Testis (tissue), 2 donors: ENCODE measurements at regions not wholly inside any gene's neighbourhood (a gene's known extent, or its start where the extent isn't known, plus 50 kb on each side); places are given as distances from the start of the nearest gene placed in this dataset.

Experiments
- DNase-seq: peaks from one replicate; pipeline ENCODE4 v3.0.0-alpha.2; 2019
- H3K27ac ChIP-seq, 2 donors: fragments of 200-600 bp; sonication (generic); one replicate each; pipeline ENCODE4 v1.5.1; 2019
- H3K27me3 ChIP-seq: fragments of 200-600 bp; sonication (generic); one replicate; pipeline ENCODE4 v1.5.1; 2019
- H3K36me3 ChIP-seq: fragments of 200-600 bp; sonication (generic); one replicate; pipeline ENCODE4 v1.5.1; 2017; ENCODE audit warnings: low read depth; ENCODE audit errors: missing control alignments
- H3K4me1 ChIP-seq: fragments of 200-600 bp; sonication (generic); one replicate; pipeline ENCODE4 v1.5.1; 2019
- H3K4me3 ChIP-seq, 2 donors: fragments of 200-600 bp; sonication (generic); one replicate each; pipeline ENCODE4 v1.5.1; 2017 to 2019
- H3K9me3 ChIP-seq: fragments of 200-600 bp; sonication (generic); one replicate; pipeline ENCODE4 v1.5.1; 2017
- CTCF ChIP-seq, 3 experiments: fragments of 450-650 bp in 2 of 3; fragments of 200-600 bp in 1 of 3; sonication (generic) in 1 of 3; IDR thresholded peaks; one replicate each; pipeline ENCODE4 v1.5.1; 2016 to 2019; ENCODE audit warnings: antibody characterized with exemption in 3 of 3, mild to moderate bottlenecking in 2 of 3, moderate library complexity in 1 of 3
- POLR2A ChIP-seq: fragments of 450-650 bp; IDR thresholded peaks from one replicate; pipeline ENCODE4 v1.6.1; 2017; ENCODE audit warnings: antibody characterized with exemption, mild to moderate bottlenecking, moderate library complexity
- WGBS, 2 donors: methylation state at CpG; one replicate each; pipeline ENCODE4 v1.1.5; 2018; 5-methylcytosine and 5-hydroxymethylcytosine counted together
- intact Hi-C: fragments of 100-400 bp; cut with DNase I; formaldehyde crosslinking; loops from one replicate; pipeline ENCODE4 v1.15.1; 2023; ENCODE audit warnings: low total_unique reads

GRCh38 chr6:4561773-4562400 lies 214.3 kb upstream of the CDYL start:
- no peaks in the 10 kb centered on the region for H3K9me3 ChIP-seq
- no peak overlapping the region for H3K4me3 ChIP-seq
- TF ChIP-seq POLR2A (no peak), CTCF (IDR thresholded peaks at IDR 0.05) (no peak)
- WGBS, 2 donors, result 89 to 97% methylated on average over 6 of the region's 6 CpGs
- no peaks in the 10 kb centered on the region for H3K27me3 ChIP-seq
- intact Hi-C loops, result no loop called here
- H3K4me1 ChIP-seq, result no peaks in the 10 kb centered on the region
- no peaks in the 10 kb centered on the region for H3K36me3 ChIP-seq
- H3K27ac ChIP-seq, result no peak overlapping the region
- DNase-seq, result no peak

GRCh38 chr6:4561078-4561435 lies 215.1 kb upstream of the CDYL start:
- Histone ChIP-seq H3K27me3 (no peaks in the 10 kb centered on the region), H3K4me1 (no peaks in the 10 kb centered on the region), H3K27ac (no peak overlapping the region), H3K4me3 (no peak overlapping the region), H3K9me3 (no peaks in the 10 kb centered on the region), H3K36me3 (no peaks in the 10 kb centered on the region)
- intact Hi-C loops, result no loop called here
- TF ChIP-seq CTCF (IDR thresholded peaks at IDR 0.05) (no peak), POLR2A (no peak)
- no peak for DNase-seq
- WGBS, 2 donors, result 87 to 89% methylated on average over 3 of the region's 3 CpGs

- Histone ChIP-seq H3K36me3 (no peaks in the 10 kb centered on the region), H3K9me3 (no peaks in the 10 kb centered on the region), H3K27ac (no peak overlapping the region), H3K27me3 (no peaks in the 10 kb centered on the region), H3K4me1 (no peaks in the 10 kb centered on the region), H3K4me3 (no peak overlapping the region)
- no peak for DNase-seq
- TF ChIP-seq POLR2A, result no peak
- TF ChIP-seq CTCF (IDR thresholded peaks at IDR 0.05), result no peak
- WGBS, 2 donors, result 84 to 88% methylated on average over 13 of the region's 13 CpGs
- intact Hi-C loops, result no loop called here
Measured at GRCh38 chr6:4560221-4561077, 215.8 kb upstream of the CDYL start.

- DNase-seq, result no peak
- Histone ChIP-seq H3K4me3 (no peak overlapping the region), H3K4me1 (no peaks in the 10 kb centered on the region), H3K27ac (no peak overlapping the region), H3K27me3 (no peaks in the 10 kb centered on the region), H3K9me3 (no peaks in the 10 kb centered on the region), H3K36me3 (no peaks in the 10 kb centered on the region)
- intact Hi-C loops, result no loop called here
- TF ChIP-seq POLR2A, result no peak
- TF ChIP-seq CTCF (IDR thresholded peaks at IDR 0.05), result no peak
- WGBS, 2 donors, result 88 to 94% methylated on average over 19 of the region's 19 CpGs
Measured at GRCh38 chr6:4559281-4559875, 216.8 kb upstream of the CDYL start.
